ENCODE measurements at regions not wholly inside any gene's neighbourhood (a gene's known extent, or its start where the extent isn't known, plus 50 kb on each side); places are given as distances from the start of the nearest gene placed in this dataset.

DNA sequence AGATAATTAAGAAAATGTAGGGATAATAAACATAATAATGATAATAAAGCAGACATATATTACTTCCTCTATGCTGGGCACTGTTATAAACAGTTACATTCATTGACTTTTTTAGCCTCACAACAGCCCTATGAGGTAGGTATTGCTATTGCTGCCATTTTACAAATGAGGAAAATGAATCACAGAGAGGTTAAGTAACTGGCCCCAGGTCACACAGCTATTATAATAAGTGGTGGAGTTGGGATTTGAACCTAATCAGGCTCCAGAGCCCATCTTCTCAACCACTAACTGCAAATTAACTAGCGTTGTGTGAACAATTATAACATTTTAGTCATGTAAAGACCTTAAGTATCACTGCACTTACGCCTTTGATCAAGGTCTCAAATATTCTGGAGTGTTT, 62.5 kb upstream of the PIK3CG start:
- intact Hi-C loops (cut with DNase I), result no loop called here
- TF ChIP-seq, protein P1, sequence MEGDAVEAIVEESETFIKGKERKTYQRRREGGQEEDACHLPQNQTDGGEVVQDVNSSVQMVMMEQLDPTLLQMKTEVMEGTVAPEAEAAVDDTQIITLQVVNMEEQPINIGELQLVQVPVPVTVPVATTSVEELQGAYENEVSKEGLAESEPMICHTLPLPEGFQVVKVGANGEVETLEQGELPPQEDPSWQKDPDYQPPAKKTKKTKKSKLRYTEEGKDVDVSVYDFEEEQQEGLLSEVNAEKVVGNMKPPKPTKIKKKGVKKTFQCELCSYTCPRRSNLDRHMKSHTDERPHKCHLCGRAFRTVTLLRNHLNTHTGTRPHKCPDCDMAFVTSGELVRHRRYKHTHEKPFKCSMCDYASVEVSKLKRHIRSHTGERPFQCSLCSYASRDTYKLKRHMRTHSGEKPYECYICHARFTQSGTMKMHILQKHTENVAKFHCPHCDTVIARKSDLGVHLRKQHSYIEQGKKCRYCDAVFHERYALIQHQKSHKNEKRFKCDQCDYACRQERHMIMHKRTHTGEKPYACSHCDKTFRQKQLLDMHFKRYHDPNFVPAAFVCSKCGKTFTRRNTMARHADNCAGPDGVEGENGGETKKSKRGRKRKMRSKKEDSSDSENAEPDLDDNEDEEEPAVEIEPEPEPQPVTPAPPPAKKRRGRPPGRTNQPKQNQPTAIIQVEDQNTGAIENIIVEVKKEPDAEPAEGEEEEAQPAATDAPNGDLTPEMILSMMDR (IDR thresholded peaks at IDR 0.05), result no peak
- DNase-seq (no peak), ATAC-seq (no peak)
- Histone ChIP-seq H3K4me3 (no peak overlapping the region), H3K27me3 (peaks cover 0 to 14% (median 5%) of the 10 kb centered on the region in 7 donors), H3K4me1 (no peaks in the 10 kb centered on the region), H3K9me3 (peaks cover 0 to 12% (median 4%) of the 10 kb centered on the region in 11 donors), H3K27ac (no peak overlapping the region), H3K36me3 (no peaks in the 10 kb centered on the region)
- WGBS, 2 donors, result 95 to 99% methylated on average over 2 of the region's 2 CpGs

DNA sequence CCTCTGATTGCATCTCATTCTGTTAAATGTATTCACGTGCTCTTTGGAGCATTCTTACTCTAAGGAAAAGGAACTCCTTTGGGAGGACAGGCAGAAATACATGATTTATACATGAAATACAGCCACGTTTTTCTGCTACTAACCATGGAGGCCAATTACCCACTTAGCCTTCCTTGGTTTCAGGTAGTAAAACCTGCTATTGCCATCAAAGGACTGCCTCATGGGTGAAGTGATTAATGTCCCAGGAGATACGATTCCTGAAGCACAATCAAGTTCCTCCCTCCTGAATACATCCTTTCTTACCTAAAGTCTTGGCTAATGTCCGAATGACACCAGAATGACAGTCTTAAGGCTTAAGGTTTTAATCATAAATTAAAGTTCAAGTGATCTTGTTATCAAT, 58.5 kb upstream of the PIK3CG start:
- WGBS, 2 donors, result 64 to 67% methylated on average over 4 of the region's 4 CpGs
- intact Hi-C loops (cut with DNase I), result no loop called here
- no peak for ATAC-seq

DNA sequence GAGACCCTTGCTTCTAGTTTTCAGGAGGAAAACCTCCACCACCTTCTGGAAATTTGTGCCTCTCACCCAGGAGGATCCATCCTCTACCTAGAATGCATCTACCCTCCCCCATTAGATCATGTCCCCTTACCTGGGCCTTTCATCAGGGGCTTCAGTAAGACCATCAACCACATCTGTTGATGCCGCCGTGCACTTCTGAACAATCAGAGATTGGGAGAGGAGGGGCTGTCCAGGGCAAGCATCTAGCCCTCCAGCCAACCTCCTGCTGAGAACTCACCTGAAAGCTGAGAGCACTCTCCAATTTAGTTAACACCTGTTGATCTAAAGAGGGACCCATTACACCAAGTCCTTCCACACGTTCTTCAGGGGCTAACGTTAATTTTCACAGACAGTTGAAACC, 57.6 kb upstream of the PIK3CG start:
- no peaks in the 10 kb centered on the region for H3K36me3 ChIP-seq
- H3K4me3 ChIP-seq, result no peak overlapping the region
- H3K27me3 ChIP-seq, result peaks cover 0 to 4% (median 0%) of the 10 kb centered on the region in 7 donors
- WGBS, 2 donors, result 80 to 95% methylated on average over 4 of the region's 4 CpGs
- H3K4me1 ChIP-seq, result peaks cover 0 to 9% (median 0%) of the 10 kb centered on the region in 9 donors
- ATAC-seq (no peak), DNase-seq (no peak)
- TF ChIP-seq, protein P1 (IDR thresholded peaks at IDR 0.05), result no peak
- no peak overlapping the region for H3K27ac ChIP-seq
- intact Hi-C loops (cut with DNase I), result no loop called here
- H3K9me3 ChIP-seq, result no peaks in the 10 kb centered on the region

More for the DNA sequence above, 58.5 kb upstream of the PIK3CG start:
- no peaks in the 10 kb centered on the region for H3K36me3 ChIP-seq
- DNase-seq, result no peak
- H3K9me3 ChIP-seq, result no peaks in the 10 kb centered on the region
- no peak overlapping the region for H3K4me3 ChIP-seq
- peaks cover 0 to 6% (median 3%) of the 10 kb centered on the region in 7 donors for H3K27me3 ChIP-seq
- no peak overlapping the region for H3K27ac ChIP-seq
- peaks cover 0 to 1% (median 0%) of the 10 kb centered on the region in 9 donors for H3K4me1 ChIP-seq
- TF ChIP-seq, protein P1 (IDR thresholded peaks at IDR 0.05), result no peak

DNA sequence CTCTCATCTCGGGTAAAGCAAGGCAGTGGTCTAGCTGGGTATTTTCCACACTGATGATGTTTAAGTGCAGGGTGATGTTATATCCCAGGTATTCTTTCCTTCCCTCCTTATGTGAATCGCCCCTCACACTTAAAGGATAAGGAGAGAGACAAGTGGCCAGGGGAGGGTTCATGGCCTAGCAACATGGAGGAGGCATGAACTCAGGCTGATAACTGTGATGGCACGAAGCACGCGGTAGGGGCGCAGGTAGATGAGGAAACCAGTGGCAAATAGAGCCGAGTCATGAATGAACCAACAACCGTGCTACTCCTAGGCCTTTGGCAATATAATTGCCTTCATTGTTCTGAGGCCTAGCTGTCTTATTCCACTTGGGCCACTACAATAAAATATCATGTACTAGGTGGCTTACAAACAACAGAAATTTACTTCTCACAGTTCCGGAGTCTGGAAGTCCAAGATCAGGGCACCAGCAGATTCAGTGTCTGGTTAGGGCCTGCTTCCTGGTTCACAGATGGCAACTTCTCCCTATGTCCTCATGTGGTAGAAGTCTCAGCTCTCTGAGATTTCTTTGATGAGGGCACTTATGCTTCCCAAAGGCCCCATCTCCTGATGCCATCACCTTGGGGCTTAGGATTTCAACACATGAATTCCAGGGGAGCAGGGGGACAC, 56.0 kb upstream of the PIK3CG start:
- TF ChIP-seq, protein P1 (IDR thresholded peaks at IDR 0.05), result no peak
- WGBS, 2 donors, result 92 to 95% methylated on average over 9 of the region's 9 CpGs
- H3K4me3 ChIP-seq, result no peak overlapping the region
- no peak overlapping the region for H3K27ac ChIP-seq
- H3K36me3 ChIP-seq, result no peaks in the 10 kb centered on the region
- DNase-seq (no peak), ATAC-seq (no peak)
- no peaks in the 10 kb centered on the region for H3K9me3 ChIP-seq
- intact Hi-C loops (cut with DNase I), result no loop called here
- H3K4me1 ChIP-seq, result peaks cover 0 to 19% (median 0%) of the 10 kb centered on the region in 9 donors
- H3K27me3 ChIP-seq, result peaks cover 0 to 3% (median 0%) of the 10 kb centered on the region in 7 donors
